ENCODE measurements at regions not wholly inside any gene's neighbourhood (a gene's known extent, or its start where the extent isn't known, plus 50 kb on each side); places are given as distances from the start of the nearest gene placed in this dataset.
A peak's percentile ranks its signal among the peaks of the same experiment; 100 is the strongest.

DNA sequence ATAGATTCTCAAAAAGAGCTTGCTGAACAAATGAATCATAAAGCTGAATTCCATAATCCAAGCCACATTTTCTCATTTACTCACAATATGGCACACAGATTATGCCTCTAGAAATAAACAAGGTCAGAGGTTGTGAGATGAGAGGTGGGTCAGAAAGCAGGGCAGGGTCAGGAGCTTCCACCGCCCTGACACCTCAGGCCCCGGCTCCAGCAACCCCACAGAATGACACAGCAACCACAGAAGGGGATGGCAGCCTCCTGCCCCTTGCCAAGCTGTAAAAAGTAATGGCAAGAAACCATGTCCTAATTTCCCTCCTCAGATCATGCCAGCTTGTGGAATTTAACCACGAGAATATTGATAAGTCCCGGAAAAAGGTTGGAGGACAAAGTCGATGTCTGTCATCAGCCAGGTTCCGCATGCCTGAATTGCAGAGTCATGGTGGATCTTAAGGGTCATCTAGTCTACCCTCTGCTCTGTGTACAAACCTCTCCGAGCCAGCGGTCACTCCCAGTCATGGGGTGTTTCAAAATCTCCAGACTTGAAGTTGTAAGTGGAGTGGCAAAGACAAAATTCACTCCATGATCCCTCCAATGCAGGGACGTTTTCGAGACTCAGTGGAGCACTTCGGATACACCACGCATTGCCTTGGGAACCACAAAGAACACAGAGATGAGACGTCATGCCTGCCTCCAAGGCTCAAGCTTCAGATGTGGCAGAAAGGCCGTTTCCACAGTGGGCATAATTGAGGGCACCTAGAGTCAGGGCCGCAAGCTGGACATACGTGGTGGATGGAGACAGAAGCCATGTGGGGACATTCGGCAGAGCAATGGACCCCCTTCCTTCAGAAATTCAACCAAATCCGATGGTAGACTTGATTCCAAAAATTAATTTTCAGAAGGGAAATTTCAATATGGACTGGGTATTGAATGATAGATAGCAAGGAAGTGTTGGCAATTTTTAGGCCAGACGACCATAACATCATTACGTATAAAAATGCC lies 254.0 kb downstream of the TOMM20 start (continued):
- peak; percentile 89 for TF ChIP-seq JUN (CRISPR knock-in tag; IDR thresholded peaks at IDR 0.05)
- TF ChIP-seq DNMT3B (CRISPR knock-in tag; conservative IDR thresholded peaks at IDR 0.05): no peak
- peak; percentile 52; the same call in 1 of the 2 replicates for TF ChIP-seq ARID3A (IDR thresholded peaks at IDR 0.05; ENCODE audit: low read depth, low read length)
- peak; percentile 79 for TF ChIP-seq FOXP4 (CRISPR knock-in tag; IDR thresholded peaks at IDR 0.05)
- peak; percentile 66; the same call in 1 of the 2 replicates for TF ChIP-seq JUND (CRISPR knock-in tag; IDR thresholded peaks at IDR 0.05)
- TF ChIP-seq JDP2 (CRISPR knock-in tag; IDR thresholded peaks at IDR 0.05; ENCODE audit: borderline replicate concordance): no peak
- 0 out of 2 replicates have a peak, but pooled peaks have one; percentile 19 for TF ChIP-seq RFXANK (CRISPR knock-in tag; IDR thresholded peaks at IDR 0.05)
- TF ChIP-seq, protein P1, sequence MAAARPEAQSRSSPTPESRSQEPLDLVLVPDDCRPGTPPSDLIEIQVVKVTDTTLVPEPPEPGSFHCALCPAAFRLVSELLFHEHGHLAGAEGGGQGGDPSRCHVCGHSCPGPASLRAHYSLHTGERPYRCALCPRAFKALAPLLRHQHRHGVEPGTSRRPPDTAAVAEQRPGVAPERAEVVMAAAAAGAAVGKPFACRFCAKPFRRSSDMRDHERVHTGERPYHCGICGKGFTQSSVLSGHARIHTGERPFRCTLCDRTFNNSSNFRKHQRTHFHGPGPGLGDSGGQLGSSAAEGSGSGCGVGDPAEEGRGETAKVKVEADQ (CRISPR knock-in tag; IDR thresholded peaks at IDR 0.05; ENCODE audit: borderline replicate concordance): no peak; the same call in 1 of the 2 replicates
- TF ChIP-seq KDM3A (CRISPR knock-in tag; IDR thresholded peaks at IDR 0.05; ENCODE audit: low read depth): 0 out of 2 replicates have a peak, but pooled peaks have one; percentile 58
- TF ChIP-seq NFAT5 (CRISPR knock-in tag; IDR thresholded peaks at IDR 0.05): no peak; the same call in 1 of the 2 replicates
- peak; percentile 85; the same call in 1 of the 2 replicates for TF ChIP-seq HIC2 (CRISPR knock-in tag; IDR thresholded peaks at IDR 0.05; ENCODE audit: low read depth)
- no peak for TF ChIP-seq CENPX (CRISPR knock-in tag; IDR thresholded peaks at IDR 0.05)
